ENCODE measurements at regions not wholly inside any gene's neighbourhood (a gene's known extent, or its start where the extent isn't known, plus 50 kb on each side); places are given as distances from the start of the nearest gene placed in this dataset.
"Not testable (repeated sequence)": the region's sequence is repeated elsewhere in the genome, so short reads cannot be mapped to it uniquely, and the experiment has no call there.

GRCh38 chr10:35937546-35937945 lies 295.4 kb upstream of the FZD8 start:
- Histone ChIP-seq H3K4me1 (ENCODE audit: low read length) (no peaks in the 10 kb centered on the region), H3K36me3 (replicated peaks; ENCODE audit: low read depth, low read length) (no peaks in the 10 kb centered on the region), H3K27ac (ENCODE audit: low read length) (no peak overlapping the region), H3K4me2 (ENCODE audit: low read length) (no peak overlapping the region), H2AFZ (ENCODE audit: low read depth, low read length) (no peak overlapping the region), H3K4me3 (ENCODE audit: low read length) (no peak overlapping the region), H3K9me3 (ENCODE audit: insufficient read depth, low read length) (no peaks in the 10 kb centered on the region), H3K27me3 (ENCODE audit: low read depth, low read length) (no peaks in the 10 kb centered on the region), H4K20me1 (ENCODE audit: insufficient read depth, low read length) (no peaks in the 10 kb centered on the region), H3K79me2 (ENCODE audit: low read length) (no peaks in the 10 kb centered on the region), H3K9ac (ENCODE audit: low read length) (no peak overlapping the region)
- no peak for TF ChIP-seq EZH2phosphoT487 (IDR thresholded peaks at IDR 0.05; ENCODE audit: low read depth)
- no peak for TF ChIP-seq CTCF (IDR thresholded peaks at IDR 0.05; ENCODE audit: low read depth, low read length)

GRCh38 chr10:35934642-35934995 lies 292.5 kb upstream of the FZD8 start:
- Histone ChIP-seq H3K9ac (ENCODE audit: low read length) (no peak overlapping the region), H3K36me3 (replicated peaks; ENCODE audit: low read depth, low read length) (no peaks in the 10 kb centered on the region), H2AFZ (ENCODE audit: low read depth, low read length) (no peak overlapping the region), H3K4me2 (ENCODE audit: low read length) (no peak overlapping the region), H3K9me3 (ENCODE audit: insufficient read depth, low read length) (no peaks in the 10 kb centered on the region), H4K20me1 (ENCODE audit: insufficient read depth, low read length) (no peaks in the 10 kb centered on the region), H3K4me3 (ENCODE audit: low read length) (no peak overlapping the region), H3K4me1 (ENCODE audit: low read length) (no peaks in the 10 kb centered on the region), H3K79me2 (ENCODE audit: low read length) (no peaks in the 10 kb centered on the region), H3K27ac (ENCODE audit: low read length) (no peak overlapping the region), H3K27me3 (ENCODE audit: low read depth, low read length) (no peaks in the 10 kb centered on the region)
- TF ChIP-seq CTCF (IDR thresholded peaks at IDR 0.05; ENCODE audit: low read depth, low read length) (no peak), EZH2phosphoT487 (IDR thresholded peaks at IDR 0.05; ENCODE audit: low read depth) (no peak)

GRCh38 chr10:35933940-35934641 lies 292.0 kb upstream of the FZD8 start:
- H2AFZ ChIP-seq (ENCODE audit: low read depth, low read length): no peak overlapping the region
- H3K36me3 ChIP-seq (replicated peaks; ENCODE audit: low read depth, low read length): no peaks in the 10 kb centered on the region
- no peak overlapping the region for H3K4me2 ChIP-seq (ENCODE audit: low read length)
- no peaks in the 10 kb centered on the region for H3K27me3 ChIP-seq (ENCODE audit: low read depth, low read length)
- no peaks in the 10 kb centered on the region for H3K79me2 ChIP-seq (ENCODE audit: low read length)
- H3K9ac ChIP-seq (ENCODE audit: low read length): no peak overlapping the region
- no peaks in the 10 kb centered on the region for H3K9me3 ChIP-seq (ENCODE audit: insufficient read depth, low read length)
- H3K4me1 ChIP-seq (ENCODE audit: low read length): no peaks in the 10 kb centered on the region
- TF ChIP-seq EZH2phosphoT487 (IDR thresholded peaks at IDR 0.05; ENCODE audit: low read depth): no peak
- TF ChIP-seq CTCF (IDR thresholded peaks at IDR 0.05; ENCODE audit: low read depth, low read length): no peak
- H4K20me1 ChIP-seq (ENCODE audit: insufficient read depth, low read length): no peaks in the 10 kb centered on the region
- no peak overlapping the region for H3K27ac ChIP-seq (ENCODE audit: low read length)
- no peak overlapping the region for H3K4me3 ChIP-seq (ENCODE audit: low read length)

GRCh38 chr10:35933491-35933890 lies 291.4 kb upstream of the FZD8 start:
- H4K20me1 ChIP-seq (ENCODE audit: insufficient read depth, low read length): no peaks in the 10 kb centered on the region
- no peak overlapping the region for H3K9ac ChIP-seq (ENCODE audit: low read length)
- no peaks in the 10 kb centered on the region for H3K36me3 ChIP-seq (replicated peaks; ENCODE audit: low read depth, low read length)
- H3K4me2 ChIP-seq (ENCODE audit: low read length): no peak overlapping the region
- H3K27me3 ChIP-seq (ENCODE audit: low read depth, low read length): no peaks in the 10 kb centered on the region
- TF ChIP-seq CTCF (IDR thresholded peaks at IDR 0.05; ENCODE audit: low read depth, low read length): no peak
- TF ChIP-seq EZH2phosphoT487 (IDR thresholded peaks at IDR 0.05; ENCODE audit: low read depth): no peak
- H3K27ac ChIP-seq (ENCODE audit: low read length): no peak overlapping the region
- no peak overlapping the region for H2AFZ ChIP-seq (ENCODE audit: low read depth, low read length)
- peaks cover under 1% of the 10 kb centered on the region; the same call in 1 of the 2 replicates for H3K4me1 ChIP-seq (ENCODE audit: low read length)
- H3K4me3 ChIP-seq (ENCODE audit: low read length): no peak overlapping the region
- no peaks in the 10 kb centered on the region for H3K79me2 ChIP-seq (ENCODE audit: low read length)
- no peaks in the 10 kb centered on the region for H3K9me3 ChIP-seq (ENCODE audit: insufficient read depth, low read length)

GRCh38 chr10:35929962-35930361 lies 287.9 kb upstream of the FZD8 start:
- not testable (repeated sequence) for H3K27ac ChIP-seq (ENCODE audit: low read length); H3K36me3 ChIP-seq (replicated peaks; ENCODE audit: low read depth, low read length); H3K9me3 ChIP-seq (ENCODE audit: insufficient read depth, low read length); H3K9ac ChIP-seq (ENCODE audit: low read length); H3K4me3 ChIP-seq (ENCODE audit: low read length); H3K4me2 ChIP-seq (ENCODE audit: low read length); H3K4me1 ChIP-seq (ENCODE audit: low read length); H4K20me1 ChIP-seq (ENCODE audit: insufficient read depth, low read length); H3K27me3 ChIP-seq (ENCODE audit: low read depth, low read length); H2AFZ ChIP-seq (ENCODE audit: low read depth, low read length); H3K79me2 ChIP-seq (ENCODE audit: low read length)

Data from OCI-LY3 (cell line).